H7 (cell line): ENCODE measurements at regions not wholly inside any gene's neighbourhood (a gene's known extent, or its start where the extent isn't known, plus 50 kb on each side); places are given as distances from the start of the nearest gene placed in this dataset.

ENCODE experiments used
- DNase-seq: peaks from one replicate; pipeline ENCODE4 v3.0.0; 2012
- H3K27me3 ChIP-seq: 2 replicates; pipeline ENCODE4 v1.6.0; 2011; ENCODE audit warnings: mild to moderate bottlenecking, low read length; ENCODE audit not compliant: control insufficient read depth, insufficient read depth
- H3K36me3 ChIP-seq: replicated peaks from 2 replicates; pipeline ENCODE4 v1.5.1; 2011; ENCODE audit warnings: low read length; ENCODE audit not compliant: control insufficient read depth, insufficient read depth
- H3K4me3 ChIP-seq: 2 replicates; pipeline ENCODE4 v1.5.1; 2011; ENCODE audit warnings: low read depth, mild to moderate bottlenecking, control low read depth, low read length, moderate library complexity; ENCODE audit not compliant: insufficient read depth

GRCh38 chr2:129139380-129139779 lies 820.7 kb upstream of the HS6ST1 start:
- DNase-seq, result no peak
- Histone ChIP-seq H3K4me3 (no peak overlapping the region), H3K27me3 (no peaks in the 10 kb centered on the region), H3K36me3 (no peaks in the 10 kb centered on the region)

- Histone ChIP-seq H3K27me3 (no peaks in the 10 kb centered on the region), H3K36me3 (no peaks in the 10 kb centered on the region), H3K4me3 (no peak overlapping the region)
- DNase-seq, result peak; percentile 11
Observed at GRCh38 chr2:129142465-129142864, 823.8 kb upstream of the HS6ST1 start.

DNA sequence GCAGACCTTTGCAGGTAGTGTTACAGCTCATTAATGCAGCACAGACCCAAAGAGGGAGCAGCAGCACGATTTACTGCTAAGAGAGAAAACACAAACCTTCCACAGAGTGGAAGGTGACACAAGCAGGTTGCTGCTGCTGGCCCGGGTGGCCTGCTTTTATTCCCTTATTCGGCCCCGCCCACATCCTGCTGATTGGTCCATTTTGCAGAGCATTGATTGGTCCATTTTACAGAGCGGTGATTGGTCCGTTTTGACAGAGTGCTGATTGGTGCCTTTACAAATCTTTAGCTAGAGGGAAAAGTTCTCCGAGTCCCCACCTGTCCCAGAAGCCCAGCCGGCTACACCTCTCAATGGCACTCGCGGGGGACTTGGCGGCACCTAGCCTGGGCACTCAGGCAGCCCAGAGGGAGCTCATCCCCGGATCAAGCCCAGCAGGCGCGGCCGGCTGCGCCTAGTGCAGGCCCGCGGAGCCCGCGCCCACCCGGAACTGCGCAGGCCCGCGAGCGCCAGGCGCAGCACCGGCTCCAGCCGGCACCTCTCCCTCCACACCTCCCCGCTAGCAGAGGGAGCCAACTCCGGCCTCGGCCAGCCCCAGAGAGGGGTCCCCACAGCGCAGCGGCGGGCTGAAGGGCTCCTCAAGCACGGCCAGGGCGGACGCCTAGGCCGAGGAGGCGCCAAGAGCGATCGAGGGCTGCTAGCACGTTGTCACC lies 825.6 kb upstream of the HS6ST1 start:
- no peak for DNase-seq
- no peaks in the 10 kb centered on the region for H3K36me3 ChIP-seq
- no peak overlapping the region for H3K4me3 ChIP-seq
- H3K27me3 ChIP-seq, result no peaks in the 10 kb centered on the region

GRCh38 chr2:129152514-129152913 lies 827.0 kb upstream of the RAB6C start:
- H3K36me3 ChIP-seq, result no peaks in the 10 kb centered on the region
- H3K4me3 ChIP-seq, result no peak overlapping the region
- no peak for DNase-seq
- no peaks in the 10 kb centered on the region for H3K27me3 ChIP-seq

DNA sequence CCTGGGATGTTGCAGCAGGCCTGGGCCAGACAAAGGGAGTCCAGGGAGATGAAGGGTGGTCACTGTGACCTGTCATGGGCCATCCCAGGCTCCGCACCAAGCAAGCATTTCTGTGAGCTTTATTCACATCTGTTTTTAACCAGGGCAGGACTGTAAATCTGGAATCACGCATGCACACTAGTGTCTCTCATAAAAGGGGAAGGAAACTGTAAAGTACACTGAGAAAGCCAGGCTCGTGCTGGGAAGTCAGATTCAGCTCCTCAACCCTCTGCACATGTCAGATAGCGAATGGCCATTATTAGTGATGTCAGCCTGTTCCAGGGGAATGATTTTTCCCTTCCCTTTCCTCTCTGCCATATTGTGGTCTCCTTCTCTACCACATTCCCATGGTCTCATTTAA lies 818.6 kb upstream of the RAB6C start:
- Histone ChIP-seq H3K4me3 (no peak overlapping the region), H3K36me3 (no peaks in the 10 kb centered on the region), H3K27me3 (no peaks in the 10 kb centered on the region)
- DNase-seq, result no peak

- no peaks in the 10 kb centered on the region for H3K27me3 ChIP-seq
- H3K36me3 ChIP-seq, result no peaks in the 10 kb centered on the region
- no peak overlapping the region for H3K4me3 ChIP-seq
- DNase-seq, result no peak
Observed at GRCh38 chr2:129164220-129164949, 815.1 kb upstream of the RAB6C start.

DNA sequence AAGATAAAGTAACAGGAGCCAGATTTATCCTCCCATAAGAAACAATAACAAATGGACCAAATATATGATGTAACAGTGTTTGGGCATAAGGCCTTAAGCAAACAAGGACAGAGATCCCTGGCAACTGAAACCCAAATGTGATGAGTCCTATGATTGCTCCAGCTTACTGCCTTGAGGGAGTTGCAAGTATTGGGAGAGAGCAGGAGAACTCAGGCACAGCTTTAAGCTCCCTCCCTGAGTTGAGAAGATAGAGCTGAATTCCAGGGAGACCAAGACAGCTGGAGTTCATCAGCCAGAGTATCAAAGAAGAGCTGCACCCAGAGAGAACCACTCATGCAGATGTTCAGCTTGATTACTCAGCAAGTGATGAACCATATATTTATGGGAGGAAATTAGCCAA lies 814.5 kb upstream of the RAB6C start:
- no peaks in the 10 kb centered on the region for H3K36me3 ChIP-seq
- no peaks in the 10 kb centered on the region for H3K27me3 ChIP-seq
- H3K4me3 ChIP-seq, result no peak overlapping the region
- no peak for DNase-seq

DNA sequence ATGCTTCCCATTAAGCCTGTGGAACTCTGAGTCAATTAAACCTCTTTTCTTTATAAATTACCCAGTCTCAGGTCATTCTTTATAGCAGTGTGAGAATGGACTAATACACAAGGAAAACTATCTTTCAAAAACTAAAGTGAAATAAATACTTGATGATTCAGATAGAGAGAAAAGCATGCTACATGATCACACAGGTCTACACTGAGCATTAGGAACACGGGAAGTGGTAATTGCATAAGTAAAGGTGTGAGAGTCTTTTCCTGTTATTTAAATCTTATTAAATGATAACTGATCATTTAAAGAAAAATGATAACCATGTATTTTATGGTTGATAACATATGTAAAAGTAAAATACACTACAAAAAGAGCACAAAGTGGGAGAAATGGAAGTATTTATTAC lies 812.0 kb upstream of the RAB6C start:
- H3K36me3 ChIP-seq, result no peaks in the 10 kb centered on the region
- no peak for DNase-seq
- no peaks in the 10 kb centered on the region for H3K27me3 ChIP-seq
- no peak overlapping the region for H3K4me3 ChIP-seq

GRCh38 chr2:129170570-129170969 lies 808.9 kb upstream of the RAB6C start:
- no peak overlapping the region for H3K4me3 ChIP-seq
- no peaks in the 10 kb centered on the region for H3K36me3 ChIP-seq

DNA sequence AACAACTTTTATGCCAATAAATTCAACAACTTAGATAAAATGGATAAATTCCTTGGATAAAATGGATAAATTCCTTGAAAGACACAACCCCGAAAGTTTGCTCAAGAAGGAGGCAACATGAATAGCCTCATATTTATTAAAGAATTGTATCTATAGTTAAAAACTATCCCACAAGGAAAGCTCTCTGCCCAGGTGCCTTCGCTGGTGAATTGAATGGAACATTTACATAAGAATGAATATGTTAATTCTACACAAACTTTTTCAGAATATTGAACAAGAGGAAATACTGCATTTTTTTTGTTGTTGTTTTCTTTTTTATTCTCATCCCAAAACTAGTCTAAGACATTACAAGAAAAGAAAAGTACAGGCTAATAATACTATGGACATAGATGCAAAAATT lies 805.3 kb upstream of the RAB6C start:
- Histone ChIP-seq H3K36me3 (no peaks in the 10 kb centered on the region), H3K27me3 (no peaks in the 10 kb centered on the region), H3K4me3 (no peak overlapping the region)
- no peak for DNase-seq

More at GRCh38 chr2:129170570-129170969, 808.9 kb upstream of the RAB6C start:
- DNase-seq, result no peak
- H3K27me3 ChIP-seq, result no peaks in the 10 kb centered on the region

- Histone ChIP-seq H3K36me3 (no peaks in the 10 kb centered on the region), H3K4me3 (no peak overlapping the region), H3K27me3 (no peaks in the 10 kb centered on the region)
- no peak for DNase-seq
Observed at GRCh38 chr2:129175051-129175450, 804.4 kb upstream of the RAB6C start.

GRCh38 chr2:129176375-129176774 lies 803.1 kb upstream of the RAB6C start:
- no peak for DNase-seq
- no peaks in the 10 kb centered on the region for H3K27me3 ChIP-seq
- H3K36me3 ChIP-seq, result no peaks in the 10 kb centered on the region
- no peak overlapping the region for H3K4me3 ChIP-seq

DNA sequence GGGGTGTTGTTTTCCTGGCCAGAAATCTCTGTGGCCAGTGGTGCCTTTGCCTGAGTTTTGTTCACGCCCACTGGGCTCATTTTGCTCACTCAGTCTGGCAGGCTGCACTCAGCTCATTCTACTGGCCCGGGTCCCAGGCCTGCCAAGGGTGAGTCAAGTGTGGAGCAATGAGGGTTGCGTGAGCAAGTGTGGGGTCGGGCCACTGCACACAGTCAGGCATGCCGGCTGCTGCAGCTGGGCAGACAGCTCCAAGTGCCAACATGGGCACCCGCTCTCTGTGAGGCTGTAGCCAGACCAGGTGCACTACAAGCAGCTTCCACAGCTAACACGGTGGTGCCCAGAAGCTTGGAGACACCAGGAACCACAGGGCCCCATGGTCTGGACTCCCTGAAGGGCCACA lies 801.1 kb upstream of the RAB6C start:
- no peak for DNase-seq
- Histone ChIP-seq H3K36me3 (no peaks in the 10 kb centered on the region), H3K4me3 (no peak overlapping the region), H3K27me3 (no peaks in the 10 kb centered on the region)

- Histone ChIP-seq H3K4me3 (no peak overlapping the region), H3K27me3 (no peaks in the 10 kb centered on the region), H3K36me3 (no peaks in the 10 kb centered on the region)
- no peak for DNase-seq
Observed at GRCh38 chr2:129179199-129179598, 800.3 kb upstream of the RAB6C start.

- H3K27me3 ChIP-seq, result no peaks in the 10 kb centered on the region
- no peaks in the 10 kb centered on the region for H3K36me3 ChIP-seq
- no peak overlapping the region for H3K4me3 ChIP-seq
- DNase-seq, result no peak
Observed at GRCh38 chr2:129180124-129180716, 799.2 kb upstream of the RAB6C start.
